Fibroblast of skin of left quadriceps (primary cell): ENCODE measurements at regions not wholly inside any gene's neighbourhood (a gene's known extent, or its start where the extent isn't known, plus 50 kb on each side); places are given as distances from the start of the nearest gene placed in this dataset.
"Not testable (repeated sequence)": the region's sequence is repeated elsewhere in the genome, so short reads cannot be mapped to it uniquely, and the experiment has no call there.

Source experiments
- DNase-seq, 2 experiments: peaks; one replicate each; pipeline ENCODE4 v3.0.0-alpha.2; 2013; ENCODE audit warnings: low read depth in 2 of 2

- no peak for DNase-seq
These were observed 161.5 kb upstream of the WDR1 start for GRCh38 chr4:10278071-10278470.

GRCh38 chr4:10276152-10276551, 159.6 kb upstream of the WDR1 start:
- DNase-seq, result no peak

GRCh38 chr4:10275696-10276095, 159.1 kb upstream of the WDR1 start:
- DNase-seq, result no peak

GRCh38 chr4:10273030-10273429, 156.4 kb upstream of the WDR1 start:
- no peak for DNase-seq

GRCh38 chr4:10272511-10272910, 155.9 kb upstream of the WDR1 start:
- DNase-seq, result no peak

GRCh38 chr4:10267066-10267465, 150.5 kb upstream of the WDR1 start:
- DNase-seq, result no peak

- no peak for DNase-seq
These were observed 144.2 kb upstream of the WDR1 start for GRCh38 chr4:10260777-10261176.

- DNase-seq, result no peak
These were observed 143.4 kb upstream of the WDR1 start for GRCh38 chr4:10259976-10260375.

- no peak for DNase-seq
These were observed 139.6 kb upstream of the WDR1 start for GRCh38 chr4:10256203-10256602.

- no peak for DNase-seq
These were observed 137.2 kb upstream of the WDR1 start for GRCh38 chr4:10253765-10254164.

- no peak for DNase-seq
These were observed 129.2 kb upstream of the WDR1 start for GRCh38 chr4:10245751-10246150.

GRCh38 chr4:10243856-10244255, 127.3 kb upstream of the WDR1 start:
- DNase-seq, result no peak

GRCh38 chr4:10240691-10241090, 124.1 kb upstream of the WDR1 start:
- no peak for DNase-seq

GRCh38 chr4:10239982-10240654, 123.5 kb upstream of the WDR1 start:
- no peak for DNase-seq

GRCh38 chr4:10237131-10237530, 120.5 kb upstream of the WDR1 start:
- DNase-seq, result no peak

GRCh38 chr4:10232114-10232513, 115.5 kb upstream of the WDR1 start:
- no peak for DNase-seq

GRCh38 chr4:10226756-10227155, 110.2 kb upstream of the WDR1 start:
- no peak for DNase-seq

- no peak for DNase-seq
These were observed 108.5 kb upstream of the WDR1 start for GRCh38 chr4:10225096-10225495.

- no peak for DNase-seq
These were observed 107.2 kb upstream of the WDR1 start for GRCh38 chr4:10223782-10224181.

GRCh38 chr4:10213481-10213880, 96.9 kb upstream of the WDR1 start:
- not testable (repeated sequence) for DNase-seq

- DNase-seq, result no peak
These were observed 96.3 kb upstream of the WDR1 start for GRCh38 chr4:10212901-10213300.

- no peak for DNase-seq
These were observed 95.8 kb upstream of the WDR1 start for GRCh38 chr4:10212400-10212799.

- DNase-seq, result no peak
These were observed 90.5 kb upstream of the WDR1 start for GRCh38 chr4:10207116-10207515.

GRCh38 chr4:10205223-10205622, 88.6 kb upstream of the WDR1 start:
- no peak for DNase-seq
